ENCODE measurements at regions not wholly inside any gene's neighbourhood (a gene's known extent, or its start where the extent isn't known, plus 50 kb on each side); places are given as distances from the start of the nearest gene placed in this dataset.

GRCh38 chr13:60347174-60347573, 49.8 kb upstream of the TDRD3 start:
- no peaks in the 10 kb centered on the region for H3K4me1 ChIP-seq (ENCODE audit: control insufficient read depth, insufficient read depth, low read length)
- no peak overlapping the region for H3K9ac ChIP-seq (ENCODE audit: low read depth, low read length)
- ChIA-PET CTCF (interaction anchor here (0.9 kb wide), 1 partner anchor 20 kb away, joined by 3 read pairs; no protein-coding TSS in a partner anchor), POLR2A (ENCODE audit: unreplicated experiment) (interaction anchor here (0.6 kb wide), 1 partner anchor 805 kb away, joined by 3 read pairs; no protein-coding TSS in a partner anchor)
- no peak overlapping the region for H3K4ac ChIP-seq (ENCODE audit: low read depth, low read length)
- H3K36me3 ChIP-seq (ENCODE audit: control insufficient read depth, insufficient read depth, low read length): no peaks in the 10 kb centered on the region
- H3K9me3 ChIP-seq (ENCODE audit: control insufficient read depth, insufficient read depth, low read length): no peaks in the 10 kb centered on the region
- H4K5ac ChIP-seq (ENCODE audit: low read depth, low read length): no peak overlapping the region
- no TSS peak for BruUV-seq (replicated peaks)
- H3K14ac ChIP-seq (replicated peaks; ENCODE audit: low read depth, low read length): no peak overlapping the region
- H3K4me3 ChIP-seq (ENCODE audit: insufficient read depth, low read depth, low read length): no peak overlapping the region
- H4K91ac ChIP-seq (ENCODE audit: insufficient read depth, low read depth, low read length): no peak overlapping the region
- dilution Hi-C loops (cut with HindIII; ENCODE audit: low sequenced_read_pairs, unreplicated experiment) (no loop called here), intact Hi-C loops (cut with micrococcal nuclease) (no loop called here), in situ Hi-C loops (cut with MboI; ENCODE audit: low sequenced_read_pairs) (loop anchor here (25.0 kb wide), 2 partner anchors 660 to 960 kb away; no protein-coding TSS in a partner anchor)
- no peaks in the 10 kb centered on the region for H3K79me1 ChIP-seq (ENCODE audit: low read depth in 1 of 2, low read length in 2 of 2)
- H2AK5ac ChIP-seq (ENCODE audit: low read depth, low read length): no peak overlapping the region
- ATAC-seq (ENCODE audit: low read depth) (no peak), DNase-seq (no peak)
- WGBS, 2 experiments (ENCODE audit: extremely low coverage in 2 of 2, insufficient read length in 1 of 2): no CpG with 5 or more reads among the region's 3 CpGs
- H3K4me2 ChIP-seq (ENCODE audit: low read depth, low read length): no peak overlapping the region
- no peak overlapping the region for H4K8ac ChIP-seq (ENCODE audit: low read depth in 2 of 2, low read length in 2 of 2)
- no peak overlapping the region for H3K27ac ChIP-seq (ENCODE audit: insufficient read depth, low read length)
- no peak overlapping the region for H2BK15ac ChIP-seq (ENCODE audit: low read depth, low read length)
- H2AK9ac ChIP-seq (replicated peaks; ENCODE audit: low read depth, low read length, poor library complexity): no peak overlapping the region
- H3K23ac ChIP-seq (ENCODE audit: low read depth, low read length): no peak overlapping the region
- no peak overlapping the region for H2BK120ac ChIP-seq (ENCODE audit: low read depth, low read length)
- no peaks in the 10 kb centered on the region for H4K20me1 ChIP-seq (ENCODE audit: insufficient read depth, low read length)
- no peak overlapping the region for H3K56ac ChIP-seq (ENCODE audit: extremely low read depth, insufficient read depth, low read length)
- no peak overlapping the region for H2BK20ac ChIP-seq (ENCODE audit: low read depth, low read length)
- TF ChIP-seq BHLHE40 (IDR thresholded peaks at IDR 0.05; ENCODE audit: low read depth, low read length): no peak
- no peak for TF ChIP-seq RFX5 (IDR thresholded peaks at IDR 0.05; ENCODE audit: low read depth, low read length)
- TF ChIP-seq CTCF (conservative IDR thresholded peaks at IDR 0.05; ENCODE audit: low read depth, low read length): no peak
- no peak for TF ChIP-seq CHD1 (IDR thresholded peaks at IDR 0.05; ENCODE audit: low read depth, low read length)
- TF ChIP-seq NFE2L2 (IDR thresholded peaks at IDR 0.05; ENCODE audit: low read depth, low read length): no peak
- TF ChIP-seq RCOR1 (IDR thresholded peaks at IDR 0.05; ENCODE audit: insufficient replicate concordance, low read length): no peak
- TF ChIP-seq RAD21 (IDR thresholded peaks at IDR 0.05; ENCODE audit: low read length): no peak
- TF ChIP-seq MAFK (IDR thresholded peaks at IDR 0.05; ENCODE audit: low read depth, low read length): no peak
- no peak for TF ChIP-seq FOS (IDR thresholded peaks at IDR 0.05; ENCODE audit: low read depth, low read length)
- TF ChIP-seq, protein P1, sequence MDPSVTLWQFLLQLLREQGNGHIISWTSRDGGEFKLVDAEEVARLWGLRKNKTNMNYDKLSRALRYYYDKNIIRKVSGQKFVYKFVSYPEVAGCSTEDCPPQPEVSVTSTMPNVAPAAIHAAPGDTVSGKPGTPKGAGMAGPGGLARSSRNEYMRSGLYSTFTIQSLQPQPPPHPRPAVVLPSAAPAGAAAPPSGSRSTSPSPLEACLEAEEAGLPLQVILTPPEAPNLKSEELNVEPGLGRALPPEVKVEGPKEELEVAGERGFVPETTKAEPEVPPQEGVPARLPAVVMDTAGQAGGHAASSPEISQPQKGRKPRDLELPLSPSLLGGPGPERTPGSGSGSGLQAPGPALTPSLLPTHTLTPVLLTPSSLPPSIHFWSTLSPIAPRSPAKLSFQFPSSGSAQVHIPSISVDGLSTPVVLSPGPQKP (IDR thresholded peaks at IDR 0.05; ENCODE audit: borderline replicate concordance, low read depth, low read length): no peak
- TF ChIP-seq CEBPB (IDR thresholded peaks at IDR 0.05; ENCODE audit: low read depth, low read length): no peak
- no peak for TF ChIP-seq USF2 (IDR thresholded peaks at IDR 0.05; ENCODE audit: low read depth, low read length)
- no peak for TF ChIP-seq MXI1 (IDR thresholded peaks at IDR 0.05; ENCODE audit: borderline replicate concordance, low read depth, low read length)
- TF ChIP-seq POLR2A (IDR thresholded peaks at IDR 0.05; ENCODE audit: low read depth, low read length): no peak
- H3K18ac ChIP-seq (ENCODE audit: low read depth, low read length): no peak overlapping the region
- no peak overlapping the region for H2AFZ ChIP-seq (replicated peaks; ENCODE audit: low read length, poor library complexity)
- no peaks in the 10 kb centered on the region for H3K9me1 ChIP-seq (ENCODE audit: insufficient read depth, low read length)
- H3K27me3 ChIP-seq (ENCODE audit: control insufficient read depth, insufficient read depth, low read length): peaks cover 7% of the 10 kb centered on the region; the same call in 1 of the 2 replicates
- no peak overlapping the region for H2BK5ac ChIP-seq (ENCODE audit: low read depth, low read length, poor library complexity, severe bottlenecking)

All from IMR-90 (cell line).